C4-2B (cell line): ENCODE measurements at regions not wholly inside any gene's neighbourhood (a gene's known extent, or its start where the extent isn't known, plus 50 kb on each side); places are given as distances from the start of the nearest gene placed in this dataset.

Experiments used
- H3K27ac ChIP-seq: fragments of 450-650 bp; 2 replicates; pipeline ENCODE4 v1.5.1; 2017
- CTCF ChIP-seq: fragments of 450-650 bp; conservative IDR thresholded peaks from 2 replicates; pipeline ENCODE4 v1.5.1; 2017; ENCODE audit warnings: mild to moderate bottlenecking
- ZFX ChIP-seq: fragments of 450-650 bp; IDR thresholded peaks from 2 replicates; pipeline ENCODE4 v1.6.1; 2017

DNA sequence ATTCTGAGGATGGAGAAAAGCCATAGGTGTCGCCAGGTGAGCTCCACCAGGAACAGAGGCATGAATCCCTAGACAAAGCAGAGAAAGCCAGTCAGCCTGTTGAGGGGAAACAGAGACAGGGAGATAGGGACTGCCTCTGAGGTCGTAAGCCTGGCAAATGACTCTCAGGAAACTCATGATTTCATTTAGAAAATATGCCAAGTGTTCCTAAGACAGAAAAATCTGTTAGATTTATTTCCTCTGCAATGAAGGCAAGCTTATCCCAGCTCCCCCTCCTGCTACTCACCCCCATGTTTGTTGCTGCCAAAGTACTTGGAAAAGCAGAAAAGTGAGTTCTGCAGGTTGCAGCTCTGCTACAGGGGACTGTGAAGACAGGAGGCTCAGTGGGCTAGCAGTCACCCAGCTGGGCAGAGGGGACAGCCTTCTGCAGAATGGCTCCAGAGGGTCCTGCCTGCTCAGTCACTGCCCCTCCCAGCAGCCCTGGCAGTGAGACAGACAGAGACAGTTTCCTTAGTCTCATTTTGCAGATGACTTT lies 184.3 kb downstream of the ADRA2A start:
- TF ChIP-seq CTCF (no peak), ZFX (no peak)
- H3K27ac ChIP-seq: no peak overlapping the region

GRCh38 chr10:111265341-111265740 lies 188.5 kb downstream of the ADRA2A start:
- H3K27ac ChIP-seq: no peak overlapping the region
- TF ChIP-seq CTCF (no peak), ZFX (no peak)

- H3K27ac ChIP-seq: no peak overlapping the region
- TF ChIP-seq ZFX: no peak
- no peak for TF ChIP-seq CTCF
Measured at GRCh38 chr10:111266165-111266564, 189.3 kb downstream of the ADRA2A start.

DNA sequence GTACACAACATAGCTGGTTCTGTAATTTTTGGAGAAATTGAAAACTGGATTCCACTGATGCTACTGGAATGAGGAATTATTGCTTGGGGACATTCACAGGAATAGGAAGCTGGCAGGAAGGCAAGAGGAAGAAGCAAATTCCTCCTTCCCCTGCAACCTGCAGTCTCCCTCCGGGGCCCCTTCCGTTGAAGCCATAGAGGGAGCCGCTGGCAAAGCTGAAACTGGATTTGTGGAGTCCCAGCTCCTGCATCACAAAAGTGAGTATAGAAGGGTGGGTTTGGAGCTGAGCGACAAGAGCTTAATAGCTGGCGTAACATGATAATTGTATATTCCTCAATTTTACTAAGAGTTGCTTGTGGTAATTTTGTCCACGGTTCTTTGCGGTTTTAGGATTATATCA lies 190.8 kb downstream of the ADRA2A start:
- no peak for TF ChIP-seq CTCF
- no peak for TF ChIP-seq ZFX
- no peak overlapping the region for H3K27ac ChIP-seq

GRCh38 chr10:111273235-111273634 lies 196.4 kb downstream of the ADRA2A start:
- TF ChIP-seq CTCF: no peak
- no peak overlapping the region for H3K27ac ChIP-seq

DNA sequence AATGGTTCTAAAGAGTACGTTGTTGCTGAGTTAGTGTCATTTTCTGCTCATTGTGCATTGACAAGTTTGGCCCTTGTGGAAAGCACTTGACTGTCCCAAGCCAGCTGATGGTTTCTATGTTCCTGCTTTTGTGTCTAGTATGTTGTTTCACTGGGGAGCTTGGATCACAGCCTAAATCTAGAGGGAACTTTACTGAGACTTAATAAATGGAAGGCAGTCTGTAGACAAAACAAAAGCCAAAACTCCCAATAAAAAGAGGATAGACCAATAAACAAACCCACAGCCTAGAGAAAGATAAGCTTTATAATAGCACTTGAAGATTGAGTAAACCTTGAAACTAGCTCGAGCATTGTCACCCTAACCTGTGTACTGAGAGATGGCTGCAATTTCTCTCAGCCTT lies 196.8 kb downstream of the ADRA2A start:
- no peak for TF ChIP-seq CTCF
- H3K27ac ChIP-seq: no peak overlapping the region

DNA sequence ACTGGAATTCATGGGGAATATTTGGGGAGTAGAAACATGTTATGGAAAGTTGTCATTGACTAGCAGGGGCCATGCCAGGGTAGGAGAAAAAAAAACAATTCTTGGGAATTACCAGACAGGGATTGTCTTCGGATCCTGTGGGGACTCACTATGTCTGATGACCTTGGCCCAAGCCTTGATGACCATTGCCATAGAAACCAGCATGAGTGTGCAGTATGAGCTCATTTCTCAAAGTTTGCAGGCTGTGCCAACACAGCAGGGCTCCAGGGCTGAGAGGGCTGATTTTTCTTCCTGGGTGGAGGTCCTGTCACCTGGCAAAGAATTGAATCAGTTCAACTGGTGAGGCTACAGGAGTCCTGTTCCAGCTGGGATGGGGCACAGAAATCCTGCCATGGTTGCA lies 198.3 kb downstream of the ADRA2A start:
- no peak overlapping the region for H3K27ac ChIP-seq
- TF ChIP-seq ZFX (no peak), CTCF (no peak)
